ENCODE measurements at regions not wholly inside any gene's neighbourhood (a gene's known extent, or its start where the extent isn't known, plus 50 kb on each side); places are given as distances from the start of the nearest gene placed in this dataset.
"Not testable (repeated sequence)": the region's sequence is repeated elsewhere in the genome, so short reads cannot be mapped to it uniquely, and the experiment has no call there.

GRCh38 chr9:40592406-40592805 lies 536.1 kb downstream of the FOXD4L6 start:
- DNase-seq: not testable (repeated sequence)

DNA sequence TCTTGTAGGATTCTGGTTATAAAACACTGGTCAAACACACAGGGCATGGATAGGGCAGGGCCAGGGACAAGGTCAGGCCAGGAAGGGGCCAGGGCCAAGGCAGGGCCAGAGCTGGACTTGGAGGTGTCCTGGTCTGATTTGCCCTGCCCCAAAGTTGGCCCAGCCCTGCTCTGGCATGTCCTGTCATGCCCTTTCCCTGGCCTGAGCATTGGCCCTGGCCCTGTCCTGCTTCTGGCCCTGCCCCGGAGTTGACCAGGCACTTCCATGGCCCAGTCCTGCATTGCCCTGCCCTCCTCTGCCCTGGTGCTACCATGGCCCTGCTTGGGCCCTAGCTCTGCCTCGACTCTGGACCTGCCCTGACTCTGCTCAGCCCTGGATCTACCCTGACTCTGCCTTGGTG lies 536.6 kb downstream of the FOXD4L6 start:
- not testable (repeated sequence) for DNase-seq

DNA sequence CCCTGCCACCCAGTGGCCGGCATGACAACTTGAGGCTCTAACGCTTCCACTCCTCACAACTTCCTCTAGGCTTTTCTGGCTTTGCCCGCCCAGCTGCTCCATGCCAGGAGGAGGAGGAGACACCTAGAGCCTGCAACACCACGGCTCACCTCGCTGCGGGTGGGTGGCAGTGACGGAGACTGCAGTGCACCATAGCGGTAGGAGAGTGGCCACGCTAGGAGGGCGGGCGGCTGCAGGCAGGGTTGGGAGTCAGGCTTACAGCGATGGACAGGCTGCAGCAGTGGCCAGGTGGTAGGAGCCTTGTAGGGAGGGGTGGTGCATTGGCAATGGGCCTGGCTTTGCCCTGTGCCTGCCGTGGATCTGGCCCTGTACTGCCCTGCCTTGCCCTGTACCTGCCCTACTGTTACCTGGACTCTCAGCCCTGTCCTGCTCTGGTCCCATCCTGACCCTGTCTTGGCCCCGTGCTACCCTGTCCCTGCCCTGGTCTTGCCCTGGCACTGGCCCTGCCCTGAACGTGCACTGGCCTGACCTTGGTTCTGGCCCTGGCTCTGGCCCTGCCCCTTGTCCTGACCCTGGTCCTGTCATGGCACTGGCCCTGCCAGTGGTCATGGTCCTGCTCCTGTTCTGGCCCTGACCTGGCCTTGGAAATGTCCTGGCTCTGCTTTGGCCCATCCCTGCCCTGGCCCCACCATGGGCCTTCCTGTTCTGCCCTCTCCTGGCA lies 540.8 kb downstream of the FOXD4L6 start:
- peak; percentile 18 for DNase-seq

DNA sequence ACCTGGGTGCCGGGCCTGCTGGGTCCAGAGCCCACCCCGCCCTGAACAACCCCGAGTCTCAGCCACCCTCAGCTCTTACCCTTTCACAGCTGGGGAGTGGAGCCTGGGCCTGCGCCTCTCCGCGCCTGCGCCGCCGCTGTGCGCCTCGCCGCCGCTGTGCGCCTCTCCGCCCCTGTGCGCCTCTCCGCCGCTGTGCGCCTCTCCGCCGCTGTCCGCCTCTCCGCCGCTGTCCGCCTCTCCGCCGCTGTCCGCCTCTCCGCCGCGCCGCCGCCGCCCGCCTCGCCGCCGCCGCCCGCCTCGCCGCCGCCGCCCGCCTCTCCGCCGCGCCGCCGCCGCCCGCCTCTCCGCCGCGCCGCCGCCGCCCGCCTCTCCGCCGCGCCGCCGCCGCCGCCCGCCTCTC lies 544.4 kb downstream of the FOXD4L6 start:
- peak; percentile 32 for DNase-seq

- DNase-seq: peak; percentile 20
Observed at GRCh38 chr9:40583230-40583629, 545.3 kb downstream of the FOXD4L6 start.

GRCh38 chr9:40578908-40579307 lies 549.6 kb downstream of the FOXD4L6 start:
- DNase-seq: not testable (repeated sequence)
